GM19238 (cell line): ENCODE measurements at regions not wholly inside any gene's neighbourhood (a gene's known extent, or its start where the extent isn't known, plus 50 kb on each side); places are given as distances from the start of the nearest gene placed in this dataset.
"Not testable (repeated sequence)": the region's sequence is repeated elsewhere in the genome, so short reads cannot be mapped to it uniquely, and the experiment has no call there.

Experiments
- DNase-seq: peaks from one replicate; pipeline ENCODE4 v3.0.0; 2011; ENCODE audit warnings: low spot score; ENCODE audit not compliant: insufficient read length

- DNase-seq, result not testable (repeated sequence)
Observed at GRCh38 chr5:34096033-34096432, 53.0 kb upstream of the C1QTNF3 start.

GRCh38 chr5:34099891-34100290, 56.9 kb upstream of the C1QTNF3 start:
- not testable (repeated sequence) for DNase-seq

- DNase-seq, result not testable (repeated sequence)
Observed at GRCh38 chr5:34101567-34101966, 58.6 kb upstream of the C1QTNF3 start.

GRCh38 chr5:34108897-34109296, 65.9 kb upstream of the C1QTNF3 start:
- DNase-seq, result not testable (repeated sequence)

GRCh38 chr5:34124280-34124679, 81.3 kb upstream of the C1QTNF3 start:
- DNase-seq, result not testable (repeated sequence)

GRCh38 chr5:34125354-34125753, 82.3 kb upstream of the C1QTNF3 start:
- not testable (repeated sequence) for DNase-seq

GRCh38 chr5:34126741-34127140, 83.7 kb upstream of the C1QTNF3 start:
- DNase-seq, result not testable (repeated sequence)

GRCh38 chr5:34127818-34128217, 84.8 kb upstream of the C1QTNF3 start:
- DNase-seq, result not testable (repeated sequence)

- DNase-seq, result not testable (repeated sequence)
Observed at GRCh38 chr5:34128890-34129289, 85.9 kb upstream of the C1QTNF3 start.

GRCh38 chr5:34154988-34155387, 112.0 kb upstream of the C1QTNF3 start:
- not testable (repeated sequence) for DNase-seq

- not testable (repeated sequence) for DNase-seq
Observed at GRCh38 chr5:34156703-34157414, 113.8 kb upstream of the C1QTNF3 start.

GRCh38 chr5:34160904-34161303, 117.9 kb upstream of the C1QTNF3 start:
- not testable (repeated sequence) for DNase-seq

GRCh38 chr5:34171398-34171797, 128.4 kb upstream of the C1QTNF3 start:
- DNase-seq, result not testable (repeated sequence)

- not testable (repeated sequence) for DNase-seq
Observed at GRCh38 chr5:34179453-34180190, 136.6 kb upstream of the C1QTNF3 start.

- DNase-seq, result not testable (repeated sequence)
Observed at GRCh38 chr5:34180225-34180624, 137.2 kb upstream of the C1QTNF3 start.

GRCh38 chr5:34180940-34181614, 138.1 kb upstream of the C1QTNF3 start:
- DNase-seq, result not testable (repeated sequence)

GRCh38 chr5:34185005-34185404, 142.0 kb upstream of the C1QTNF3 start:
- not testable (repeated sequence) for DNase-seq

GRCh38 chr5:34185572-34185971, 142.6 kb upstream of the C1QTNF3 start:
- DNase-seq, result not testable (repeated sequence)

- DNase-seq, result not testable (repeated sequence)
Observed at GRCh38 chr5:34186108-34186507, 143.1 kb upstream of the C1QTNF3 start.

GRCh38 chr5:34186865-34187264, 143.9 kb upstream of the C1QTNF3 start:
- not testable (repeated sequence) for DNase-seq

GRCh38 chr5:34187441-34187840, 144.4 kb upstream of the C1QTNF3 start:
- DNase-seq, result not testable (repeated sequence)
